Motor neuron (in vitro differentiated cells): ENCODE measurements at regions not wholly inside any gene's neighbourhood (a gene's known extent, or its start where the extent isn't known, plus 50 kb on each side); places are given as distances from the start of the nearest gene placed in this dataset.
"Not testable (repeated sequence)": the region's sequence is repeated elsewhere in the genome, so short reads cannot be mapped to it uniquely, and the experiment has no call there.

Experiments used
- ATAC-seq, 8 experiments: fragments of 200-7000 bp; cut with Tn5 transposase; replicated peaks in 6 of 8; 2 replicates each; pipeline ENCODE4 v1.8.0; 2021; ENCODE audit warnings: mild to moderate bottlenecking in 8 of 8, moderate library complexity in 8 of 8
- H3K27ac ChIP-seq, 2 donors: fragments of 250-450 bp; sonication (Bioruptor Pico); 2 replicates each; pipeline ENCODE4 v1.9.0; 2021; ENCODE audit warnings: antibody characterized with exemption in 2 of 2, mild to moderate bottlenecking in 2 of 2, moderate library complexity in 1 of 2
- H3K4me1 ChIP-seq, 2 donors: fragments of 250-450 bp; sonication (Bioruptor Pico); replicated peaks in 1 of 2; 2 replicates each; pipeline ENCODE4 v1.6.1; 2021; ENCODE audit warnings: antibody characterized with exemption in 2 of 2, mild to moderate bottlenecking in 2 of 2, moderate library complexity in 1 of 2
- H3K4me3 ChIP-seq, 5 donors: fragments of 250-450 bp; sonication (Bioruptor Pico); 2 replicates each; pipeline ENCODE4 v1.9.0; 2021; ENCODE audit warnings: antibody characterized with exemption in 5 of 5, mild to moderate bottlenecking in 5 of 5, moderate library complexity in 4 of 5
- WGBS, 10 experiments: fragments of 450-650 bp; shearing (Covaris generic); methylation state at CpG; one replicate each; pipeline ENCODE4 v1.0.0; 2022; 5-methylcytosine and 5-hydroxymethylcytosine counted together
- in situ Hi-C, 9 experiments: fragments of 400-800 bp; cut with MboI; loops; one replicate each; pipeline ENCODE4 v1.15.0; 2021; ENCODE audit warnings: low sequenced_read_pairs in 9 of 9, low pct_unique_long_range_greater_than_20kb in 2 of 9; ENCODE audit not compliant: unreplicated experiment in 9 of 9

DNA sequence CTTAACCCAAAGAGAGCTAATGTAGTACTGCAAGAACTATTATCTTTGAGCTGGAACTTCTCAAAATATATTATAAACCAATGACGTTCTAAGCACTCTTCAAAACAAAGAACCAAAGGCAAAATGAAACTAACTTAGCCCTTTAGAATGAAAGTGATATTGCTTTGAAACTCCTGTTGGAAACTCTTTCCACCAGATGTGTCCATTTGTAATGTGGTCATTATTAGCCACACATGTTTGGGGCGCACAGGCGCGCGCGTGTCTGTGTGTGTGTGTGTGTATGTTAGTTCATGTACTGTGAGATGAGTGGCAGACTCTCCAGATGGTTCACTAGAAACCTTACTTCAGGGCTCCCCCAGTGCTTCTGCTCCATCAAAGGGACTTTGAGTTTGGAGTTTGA is 323.4 kb downstream of the BCL11A start:
- Histone ChIP-seq H3K4me3 (no peak overlapping the region), H3K27ac (no peak overlapping the region), H3K4me1 (no peaks in the 10 kb centered on the region)
- peak in 2 of 8 experiments; percentile 54 to 65 for ATAC-seq
- in situ Hi-C loops, result no loop called here
- WGBS, 10 experiments, result 3 to 100% (median 62%) methylated on average over 1 to 6 of the region's 6 CpGs; no CpG with 5 or more reads in 4 of the 10 experiments

DNA sequence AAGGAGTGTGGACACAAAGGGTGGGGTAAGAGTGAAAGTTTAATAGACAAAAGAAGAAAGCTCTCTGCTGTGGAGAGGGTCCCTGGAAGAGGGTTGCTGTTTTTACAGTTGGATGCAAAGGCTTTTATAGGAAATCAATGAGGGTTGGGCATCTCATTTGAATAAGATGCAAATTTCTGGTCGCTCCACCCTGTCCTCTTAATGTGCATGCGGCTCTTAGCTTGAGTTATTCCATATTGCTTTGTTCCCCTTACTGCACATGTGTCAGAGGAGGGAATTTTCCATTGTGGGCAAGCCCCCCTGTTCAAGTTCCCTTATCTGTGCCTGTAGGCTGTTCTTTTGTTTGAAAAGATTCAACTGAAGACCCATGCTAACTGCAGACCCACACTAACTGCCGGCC is 326.5 kb downstream of the BCL11A start:
- Histone ChIP-seq H3K4me1 (no peaks in the 10 kb centered on the region), H3K4me3 (no peak overlapping the region), H3K27ac (no peak overlapping the region)
- in situ Hi-C loops, result no loop called here
- peak in 3 of 8 experiments; percentile 78 to 85 (median 81) for ATAC-seq
- WGBS, 10 experiments, result 28 to 100% (median 83%) methylated on average over 1 to 3 of the region's 3 CpGs; no CpG with 5 or more reads in 4 of the 10 experiments

- Histone ChIP-seq H3K4me1 (no peaks in the 10 kb centered on the region), H3K27ac (no peak overlapping the region), H3K4me3 (no peak overlapping the region)
- ATAC-seq, result no peak
- in situ Hi-C loops, result no loop called here
- WGBS, 10 experiments, result 90 to 100% (median 96%) methylated on average over 1 to 3 of the region's 3 CpGs; no CpG with 5 or more reads in 6 of the 10 experiments
These were observed 327.3 kb downstream of the BCL11A start for GRCh38 chr2:60226191-60226590.

DNA sequence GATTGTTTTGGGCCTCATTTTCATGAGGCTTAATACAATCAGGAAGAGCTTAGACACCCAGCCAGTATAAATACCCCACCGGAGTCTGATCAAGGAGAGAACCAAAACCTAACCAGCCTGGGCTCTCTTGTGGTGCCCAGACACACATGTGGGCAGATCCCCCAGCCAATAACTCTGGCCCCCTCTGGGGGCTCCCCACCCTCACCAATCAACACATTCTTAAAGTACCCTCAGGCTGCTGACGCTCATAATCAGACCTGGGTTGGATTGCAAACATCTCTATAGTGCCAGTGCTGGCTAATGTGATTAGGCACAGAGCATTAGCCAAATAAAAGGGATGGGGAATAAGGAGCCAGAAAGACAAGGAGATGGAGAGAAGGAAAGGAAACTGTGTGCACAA is 329.6 kb downstream of the BCL11A start:
- WGBS, 10 experiments, result 20 to 35% methylated on average over 1 to 2 of the region's 2 CpGs; no CpG with 5 or more reads in 8 of the 10 experiments
- H3K4me3 ChIP-seq, result no peak overlapping the region
- peak in 1 of 8 experiments; percentile 34 for ATAC-seq
- no peak overlapping the region for H3K27ac ChIP-seq
- no peaks in the 10 kb centered on the region for H3K4me1 ChIP-seq
- in situ Hi-C loops, result no loop called here

- no peak overlapping the region for H3K4me3 ChIP-seq
- in situ Hi-C loops, result no loop called here
- H3K27ac ChIP-seq, result no peak overlapping the region
- no peaks in the 10 kb centered on the region for H3K4me1 ChIP-seq
- 59 to 100% (median 93%) methylated on average over 1 to 3 of the region's 3 CpGs; no CpG with 5 or more reads in 2 of the 10 experiments for WGBS, 10 experiments
- ATAC-seq, result no peak
These were observed 332.4 kb downstream of the BCL11A start for GRCh38 chr2:60221098-60221497.

GRCh38 chr2:60219536-60219935 is 333.9 kb downstream of the BCL11A start:
- 46 to 90% (median 70%) methylated on average over 1 to 6 of the region's 6 CpGs; no CpG with 5 or more reads in 2 of the 10 experiments for WGBS, 10 experiments
- no peak for ATAC-seq

GRCh38 chr2:60216452-60216995 is 336.9 kb downstream of the BCL11A start:
- ATAC-seq, result no peak
- WGBS, 10 experiments, result 17 to 100% (median 76%) methylated on average over 1 to 3 of the region's 4 CpGs; no CpG with 5 or more reads in 5 of the 10 experiments
- H3K4me1 ChIP-seq, result peaks cover 25 to 27% of the 10 kb centered on the region in 2 donors
- H3K27ac ChIP-seq, result no peak overlapping the region
- in situ Hi-C loops, result no loop called here
- no peak overlapping the region for H3K4me3 ChIP-seq

More at GRCh38 chr2:60219536-60219935, 333.9 kb downstream of the BCL11A start:
- no peak overlapping the region for H3K4me3 ChIP-seq
- peaks cover 11 to 12% of the 10 kb centered on the region in 2 donors for H3K4me1 ChIP-seq
- H3K27ac ChIP-seq, result no peak overlapping the region
- in situ Hi-C loops, result no loop called here

DNA sequence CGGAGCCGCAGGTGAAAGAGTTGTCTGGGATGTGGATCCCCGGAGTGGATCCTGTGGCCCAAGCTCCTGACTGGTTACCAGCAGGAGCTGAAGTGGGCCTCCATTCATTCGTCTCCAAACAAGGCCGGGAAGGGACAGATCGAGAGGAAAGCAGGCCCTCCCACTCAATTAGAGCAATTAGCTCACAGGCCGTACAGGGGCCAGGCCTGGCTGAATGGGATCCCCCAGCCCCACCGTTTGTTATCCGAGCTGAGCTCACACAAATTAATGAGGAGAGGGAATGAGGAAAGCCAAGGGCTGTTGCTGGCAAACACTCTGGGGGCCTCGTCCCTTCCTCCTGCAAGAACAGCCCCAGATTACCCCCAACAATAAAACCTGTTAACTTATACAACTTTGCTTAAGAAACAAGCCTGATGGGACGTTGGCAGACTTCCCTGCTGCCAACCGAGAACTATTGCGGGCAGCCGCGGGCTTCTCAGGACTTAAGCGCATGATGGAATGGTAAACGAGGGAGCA is 338.0 kb downstream of the BCL11A start:
- peak in 5 of 8 experiments; percentile 84 to 92 (median 87) for ATAC-seq
- in situ Hi-C loops, result no loop called here
- 29 to 85% (median 55%) methylated on average over 1 to 16 of the region's 17 CpGs; no CpG with 5 or more reads in 1 of the 10 experiments for WGBS, 10 experiments
- Histone ChIP-seq H3K27ac (no peak overlapping the region), H3K4me1 (peaks cover 25 to 27% of the 10 kb centered on the region in 2 donors), H3K4me3 (no peak overlapping the region)

DNA sequence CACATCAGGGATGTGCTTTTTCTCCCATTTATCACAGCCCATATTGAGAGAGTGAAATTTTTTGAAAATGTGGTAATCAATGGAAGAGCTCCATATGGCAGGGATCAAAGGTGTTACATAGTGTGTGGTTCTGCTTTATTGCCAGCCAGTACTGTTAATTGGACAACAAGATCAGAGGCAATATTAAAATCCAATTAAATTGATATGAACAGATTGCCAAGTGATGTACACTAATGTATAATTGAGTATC is 338.9 kb downstream of the BCL11A start:
- H3K4me3 ChIP-seq, result no peak overlapping the region
- H3K4me1 ChIP-seq, result peaks cover 25 to 27% of the 10 kb centered on the region in 2 donors
- ATAC-seq, result no peak
- H3K27ac ChIP-seq, result no peak overlapping the region
- in situ Hi-C loops, result no loop called here

DNA sequence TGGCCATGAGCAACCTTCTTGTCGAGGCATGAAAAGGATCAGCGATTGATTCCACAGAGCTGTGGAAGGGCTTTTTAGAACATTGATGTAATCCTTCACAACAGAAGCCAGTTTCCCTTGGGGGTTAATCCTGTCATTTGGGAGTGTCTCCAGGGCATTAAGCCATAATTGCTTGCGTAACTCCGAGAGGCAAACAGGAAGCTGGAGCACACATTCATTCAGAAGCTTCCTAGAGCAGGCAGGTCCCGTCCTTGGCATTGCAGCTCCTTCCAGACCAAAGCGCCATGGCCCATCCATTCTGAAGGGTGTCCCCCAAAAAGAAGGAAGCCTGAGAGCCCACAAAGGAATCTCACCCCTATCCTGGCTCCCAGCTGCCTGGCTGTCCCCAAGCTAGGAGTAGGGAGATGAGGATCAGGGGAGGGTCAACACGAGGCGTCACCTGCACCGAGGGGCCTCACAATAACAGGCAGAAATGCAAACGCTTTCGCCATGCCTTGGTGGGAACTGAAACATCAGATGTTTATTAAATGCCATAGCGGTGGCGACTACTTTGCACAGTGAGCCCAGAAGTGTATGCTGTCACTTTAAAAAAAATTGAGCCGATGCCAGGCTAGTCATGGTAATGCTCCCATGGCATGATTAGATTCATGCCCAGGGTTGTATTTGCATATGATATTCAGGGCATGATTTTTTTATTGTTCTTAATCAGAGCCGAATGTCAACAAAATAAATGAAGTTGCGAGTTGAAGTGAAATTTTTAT is 339.4 kb downstream of the BCL11A start:
- ATAC-seq, result peak in 6 of 8 experiments; percentile 8 to 99 (median 54)
- H3K27ac ChIP-seq, result no peak overlapping the region
- WGBS, 10 experiments, result 5 to 88% (median 70%) methylated on average over 1 to 12 of the region's 16 CpGs; no CpG with 5 or more reads in 1 of the 10 experiments
- H3K4me1 ChIP-seq, result peaks cover 25 to 27% of the 10 kb centered on the region in 2 donors
- in situ Hi-C loops, result no loop called here
- H3K4me3 ChIP-seq, result no peak overlapping the region

DNA sequence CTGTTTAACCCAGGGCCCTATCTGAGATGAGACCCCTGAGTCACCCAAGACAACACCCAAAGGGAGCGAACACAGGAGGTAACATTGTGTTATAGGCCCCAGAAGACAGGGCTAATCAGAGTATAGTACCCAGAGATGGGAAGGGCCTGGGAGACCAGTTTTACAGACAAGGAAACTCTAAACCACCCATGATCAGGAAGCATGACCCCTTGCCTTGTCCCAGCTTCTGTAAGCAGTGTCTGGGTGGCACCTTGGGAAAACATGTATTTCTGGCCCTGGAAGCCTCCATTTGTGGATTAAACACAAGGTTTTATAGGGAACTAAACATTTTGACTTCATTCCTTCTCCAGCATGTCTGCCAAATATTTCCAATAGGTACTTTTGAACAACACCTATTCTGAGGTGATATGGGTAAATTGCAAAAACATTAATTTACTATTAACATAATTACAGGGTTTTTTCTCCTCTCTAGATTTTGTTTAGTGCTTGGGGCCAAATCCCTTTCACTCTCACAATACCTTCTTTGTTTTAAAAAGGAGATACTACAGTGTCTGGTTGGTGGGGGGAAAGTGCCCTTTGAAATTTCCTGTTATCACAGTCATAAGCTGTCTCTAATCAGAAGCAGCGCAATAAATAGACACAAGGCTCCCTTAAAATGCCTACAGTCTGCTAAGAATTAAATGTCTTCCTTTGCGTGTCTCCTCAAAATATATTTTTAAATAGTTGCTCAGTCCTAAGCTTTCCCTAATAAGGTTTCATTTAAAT is 341.1 kb downstream of the BCL11A start:
- in situ Hi-C loops, result no loop called here
- Histone ChIP-seq H3K4me3 (no peak overlapping the region), H3K4me1 (peaks cover 25 to 27% of the 10 kb centered on the region in 2 donors), H3K27ac (no peak overlapping the region)
- ATAC-seq, result no peak
- WGBS, 10 experiments, result 57 to 100% (median 94%) methylated on average over 2 to 3 of the region's 3 CpGs; no CpG with 5 or more reads in 2 of the 10 experiments

GRCh38 chr2:60189006-60189405 is 364.4 kb downstream of the BCL11A start:
- H3K4me1 ChIP-seq, H3K4me3 ChIP-seq, ATAC-seq, in situ Hi-C loops, H3K27ac ChIP-seq: not testable (repeated sequence)
- 47 to 91% (median 80%) methylated on average over 1 to 5 of the region's 19 CpGs; no CpG with 5 or more reads in 5 of the 10 experiments for WGBS, 10 experiments

DNA sequence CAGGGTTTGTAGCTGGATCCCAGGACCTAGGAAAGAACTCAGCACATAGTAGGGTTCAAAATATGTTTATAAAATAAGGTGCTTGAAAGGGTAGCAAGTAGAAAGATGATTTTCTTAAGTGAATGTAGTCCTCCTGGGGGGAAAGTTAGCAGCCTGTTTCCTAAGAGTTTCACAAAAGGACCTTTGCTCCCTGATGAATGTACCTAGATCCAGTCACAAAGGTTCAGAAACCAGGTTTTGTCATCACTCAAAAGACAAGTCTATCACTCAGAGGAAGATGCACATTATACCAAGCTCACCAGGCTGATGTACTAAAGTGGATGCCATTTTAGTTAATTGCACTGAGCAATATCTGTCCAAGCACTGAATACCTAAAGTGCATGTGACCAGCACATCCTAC is 378.2 kb downstream of the BCL11A start:
- Histone ChIP-seq H3K4me1 (no peaks in the 10 kb centered on the region), H3K4me3 (no peak overlapping the region), H3K27ac (no peak overlapping the region)
- ATAC-seq, result no peak
- in situ Hi-C loops, result no loop called here
